Lower lobe of right lung (tissue), 2 donors: ENCODE measurements at regions not wholly inside any gene's neighbourhood (a gene's known extent, or its start where the extent isn't known, plus 50 kb on each side); places are given as distances from the start of the nearest gene placed in this dataset.

Experiments used
- ATAC-seq, 2 donors: fragments of 200-7000 bp; cut with Tn5 transposase; one replicate each; pipeline ENCODE4 v1.9.1; 2020 to 2022; ENCODE audit warnings: mild to moderate bottlenecking in 2 of 2, moderate library complexity in 2 of 2
- DNase-seq: peaks from one replicate; pipeline ENCODE4 v3.0.0-alpha.2; 2020
- H3K27ac ChIP-seq: fragments of 200-600 bp; one replicate; pipeline ENCODE4 v1.8.0; 2022
- H3K27me3 ChIP-seq: fragments of 200-600 bp; one replicate; pipeline ENCODE4 v1.8.0; 2022; ENCODE audit warnings: low read depth
- H3K36me3 ChIP-seq: fragments of 200-600 bp; one replicate; pipeline ENCODE4 v1.8.0; 2022; ENCODE audit warnings: mild to moderate bottlenecking
- H3K4me1 ChIP-seq: fragments of 200-600 bp; one replicate; pipeline ENCODE4 v1.8.0; 2022
- H3K4me3 ChIP-seq: fragments of 200-600 bp; one replicate; pipeline ENCODE4 v1.8.0; 2022; ENCODE audit warnings: mild to moderate bottlenecking
- H3K9me3 ChIP-seq: fragments of 200-600 bp; one replicate; pipeline ENCODE4 v1.8.0; 2022
- intact Hi-C: fragments of 100-400 bp; cut with DNase I; formaldehyde crosslinking; loops from one replicate; pipeline ENCODE4 v1.11.0; 2022
- TF ChIP-seq, protein P1 (sequence below): fragments of 200-600 bp; IDR thresholded peaks from one replicate; pipeline ENCODE4 v1.8.0; 2022; ENCODE audit warnings: antibody characterized with exemption, mild to moderate bottlenecking
- donor health status: DM: no; HTN: yes; CAD: no; lungs with severe emphysema.

DNA sequence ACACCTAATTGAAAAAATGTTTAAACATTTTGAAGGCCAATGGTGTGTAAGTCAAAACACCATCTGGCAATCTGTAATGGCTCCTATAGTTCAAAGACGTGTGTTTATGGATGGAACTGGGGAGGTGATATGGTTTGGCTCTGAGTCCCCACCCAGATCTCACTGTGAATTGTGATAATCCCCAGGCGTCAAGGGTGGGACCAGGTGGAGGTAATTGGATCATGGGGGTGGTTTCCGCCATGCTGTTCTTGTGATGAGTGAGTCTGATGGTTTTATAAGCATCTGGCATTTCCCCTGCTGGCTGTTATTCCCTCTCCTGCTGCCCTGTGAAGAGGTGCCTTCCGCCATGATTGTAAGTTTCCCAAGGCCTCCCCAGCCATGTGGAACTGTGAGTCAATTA, 52.2 kb downstream of the ADRA2C start:
- Histone ChIP-seq H3K4me3 (no peak overlapping the region), H3K4me1 (no peaks in the 10 kb centered on the region), H3K27ac (no peak overlapping the region), H3K9me3 (no peaks in the 10 kb centered on the region), H3K36me3 (no peaks in the 10 kb centered on the region), H3K27me3 (peaks cover 16% of the 10 kb centered on the region)
- ATAC-seq = no peak
- DNase-seq = no peak
- TF ChIP-seq, protein P1, sequence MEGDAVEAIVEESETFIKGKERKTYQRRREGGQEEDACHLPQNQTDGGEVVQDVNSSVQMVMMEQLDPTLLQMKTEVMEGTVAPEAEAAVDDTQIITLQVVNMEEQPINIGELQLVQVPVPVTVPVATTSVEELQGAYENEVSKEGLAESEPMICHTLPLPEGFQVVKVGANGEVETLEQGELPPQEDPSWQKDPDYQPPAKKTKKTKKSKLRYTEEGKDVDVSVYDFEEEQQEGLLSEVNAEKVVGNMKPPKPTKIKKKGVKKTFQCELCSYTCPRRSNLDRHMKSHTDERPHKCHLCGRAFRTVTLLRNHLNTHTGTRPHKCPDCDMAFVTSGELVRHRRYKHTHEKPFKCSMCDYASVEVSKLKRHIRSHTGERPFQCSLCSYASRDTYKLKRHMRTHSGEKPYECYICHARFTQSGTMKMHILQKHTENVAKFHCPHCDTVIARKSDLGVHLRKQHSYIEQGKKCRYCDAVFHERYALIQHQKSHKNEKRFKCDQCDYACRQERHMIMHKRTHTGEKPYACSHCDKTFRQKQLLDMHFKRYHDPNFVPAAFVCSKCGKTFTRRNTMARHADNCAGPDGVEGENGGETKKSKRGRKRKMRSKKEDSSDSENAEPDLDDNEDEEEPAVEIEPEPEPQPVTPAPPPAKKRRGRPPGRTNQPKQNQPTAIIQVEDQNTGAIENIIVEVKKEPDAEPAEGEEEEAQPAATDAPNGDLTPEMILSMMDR = no peak
- intact Hi-C loops = no loop called here

DNA sequence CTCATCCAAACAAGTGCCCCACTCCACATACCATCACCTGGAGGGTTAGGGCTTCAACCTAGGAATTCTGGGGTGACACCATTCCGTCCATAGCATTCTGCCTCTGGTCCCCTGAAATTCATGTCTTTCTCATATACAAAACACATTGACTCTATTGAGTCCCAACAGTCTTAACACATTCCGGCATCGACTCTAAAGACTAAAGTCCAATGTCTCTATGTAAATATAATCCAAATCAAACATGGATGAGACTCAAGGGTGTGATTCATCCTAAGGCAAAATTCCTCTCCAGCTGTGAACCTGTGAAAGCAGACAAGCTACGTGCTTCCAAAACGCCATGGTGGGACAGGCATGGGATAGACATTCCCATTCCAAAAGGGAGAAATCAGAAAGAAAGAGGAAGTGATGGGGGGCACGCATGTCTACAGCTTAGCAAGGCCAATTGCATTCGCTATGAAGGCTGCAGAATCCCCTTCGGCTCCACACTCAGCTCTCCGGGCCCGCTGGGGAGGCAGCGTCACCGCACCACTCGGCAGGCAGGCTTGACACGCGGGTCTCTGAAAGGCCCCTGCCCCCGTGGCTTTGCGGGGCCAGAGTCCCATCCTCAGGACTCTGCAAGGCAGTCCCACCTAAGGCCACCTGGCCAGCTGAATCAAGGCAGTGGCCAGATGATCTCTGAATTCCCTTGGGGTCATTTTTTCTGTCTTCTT, 53.2 kb downstream of the ADRA2C start:
- H3K4me1 ChIP-seq = no peaks in the 10 kb centered on the region
- DNase-seq (peak; percentile 27), ATAC-seq (no peak)
- TF ChIP-seq, protein P1 = no peak
- H3K36me3 ChIP-seq = no peaks in the 10 kb centered on the region
- no peak overlapping the region for H3K4me3 ChIP-seq
- intact Hi-C loops = no loop called here
- no peaks in the 10 kb centered on the region for H3K9me3 ChIP-seq
- no peak overlapping the region for H3K27ac ChIP-seq
- peaks cover 16% of the 10 kb centered on the region for H3K27me3 ChIP-seq

DNA sequence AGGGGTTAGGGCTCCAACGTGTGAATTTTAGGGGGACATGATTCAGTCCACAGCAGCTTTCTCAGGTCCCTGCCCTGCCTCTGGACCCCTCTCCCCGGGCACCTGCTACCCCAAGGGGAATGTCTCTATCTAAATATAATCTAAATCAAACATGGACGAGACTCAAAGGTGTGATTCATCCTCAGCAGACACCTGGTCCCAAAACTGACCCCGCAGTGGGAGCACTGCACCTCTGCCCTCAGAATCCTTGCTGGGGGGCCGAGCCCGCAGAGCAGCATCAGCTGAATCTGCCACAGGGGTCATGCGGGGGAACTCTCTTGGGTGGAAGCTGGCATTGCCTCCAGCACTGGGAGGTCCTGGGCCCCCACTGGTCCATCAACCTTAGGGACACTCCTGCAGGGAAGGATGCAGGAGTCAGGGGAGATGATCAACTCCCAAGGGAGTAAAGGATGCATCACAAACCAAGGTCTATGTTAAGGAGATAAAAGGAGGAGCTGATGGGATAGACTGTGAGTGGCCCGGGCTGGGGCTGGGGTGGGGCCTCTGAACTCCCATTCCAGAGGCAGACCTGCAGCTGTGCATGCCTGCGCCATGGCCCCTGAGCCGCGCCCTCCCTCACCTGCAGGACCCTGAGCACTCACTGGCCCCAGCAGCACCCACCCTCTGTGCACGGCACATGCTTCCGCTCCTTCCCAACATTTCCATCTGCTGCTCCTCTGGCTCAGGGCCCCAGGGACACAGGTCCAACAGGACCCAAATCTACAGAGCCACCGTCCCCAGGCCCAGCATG, 54.0 kb downstream of the ADRA2C start:
- no peak for ATAC-seq
- Histone ChIP-seq H3K4me1 (no peaks in the 10 kb centered on the region), H3K36me3 (no peaks in the 10 kb centered on the region), H3K4me3 (no peak overlapping the region), H3K27ac (no peak overlapping the region), H3K9me3 (no peaks in the 10 kb centered on the region), H3K27me3 (peaks cover 16% of the 10 kb centered on the region)
- peak; percentile 38 for DNase-seq
- TF ChIP-seq, protein P1 = no peak
- intact Hi-C loops = no loop called here

DNA sequence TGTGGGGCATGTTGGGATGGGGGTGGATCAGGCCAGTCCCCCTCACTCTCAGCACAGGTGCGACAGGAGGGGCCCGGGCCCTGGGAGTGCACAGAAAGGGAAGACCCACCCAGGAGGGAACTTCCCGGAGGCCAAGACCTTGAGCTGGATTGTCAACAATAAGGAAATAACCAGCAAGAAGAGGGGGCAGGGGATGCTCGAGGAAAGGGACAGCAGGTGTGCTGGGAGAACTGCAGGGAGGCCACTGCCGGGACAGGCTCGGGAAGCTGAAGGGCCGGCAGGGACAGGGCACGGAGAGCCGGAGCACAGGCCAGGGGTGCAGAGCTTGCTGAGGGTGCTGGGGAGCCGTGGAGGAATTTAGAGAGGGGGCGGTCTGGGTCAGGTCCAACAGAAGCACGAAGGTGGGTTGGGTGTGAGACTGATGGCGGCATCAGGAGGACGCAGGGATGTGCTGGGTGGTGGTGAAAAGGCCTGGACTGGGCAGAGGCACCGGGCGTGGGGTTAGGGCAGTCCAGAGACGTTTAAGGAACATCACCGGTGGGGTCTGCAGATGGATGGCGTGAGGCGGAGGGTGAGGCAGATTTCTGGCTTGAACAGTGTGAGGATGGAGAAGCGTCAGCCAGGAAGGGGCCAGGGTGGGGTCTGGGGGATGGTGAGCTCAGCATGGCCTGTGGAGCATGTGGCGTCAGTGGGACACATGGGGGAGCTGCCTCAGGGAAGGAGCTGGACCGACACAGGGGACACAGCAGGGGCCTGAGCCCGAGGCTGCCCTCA, 54.8 kb downstream of the ADRA2C start:
- Histone ChIP-seq H3K27ac (no peak overlapping the region), H3K4me3 (no peak overlapping the region), H3K9me3 (no peaks in the 10 kb centered on the region), H3K36me3 (no peaks in the 10 kb centered on the region), H3K27me3 (peaks cover 16% of the 10 kb centered on the region), H3K4me1 (no peaks in the 10 kb centered on the region)
- TF ChIP-seq, protein P1 = no peak
- intact Hi-C loops = no loop called here
- DNase-seq (no peak), ATAC-seq (no peak)

GRCh38 chr4:3821580-3822229, 55.5 kb downstream of the ADRA2C start:
- DNase-seq (no peak), ATAC-seq (no peak)
- Histone ChIP-seq H3K36me3 (no peaks in the 10 kb centered on the region), H3K9me3 (no peaks in the 10 kb centered on the region), H3K4me1 (no peaks in the 10 kb centered on the region), H3K4me3 (no peak overlapping the region), H3K27ac (no peak overlapping the region), H3K27me3 (peaks cover 16% of the 10 kb centered on the region)
- intact Hi-C loops = no loop called here
- TF ChIP-seq, protein P1 = no peak
